Activated CD4-positive, alpha-beta T cell treated with anti-CD3 and anti-CD28 coated beads, Interleukin-2, amount 10 ng/mL, durations not matched to agents 7 days and 5 days (primary cell): ENCODE measurements at regions not wholly inside any gene's neighbourhood (a gene's known extent, or its start where the extent isn't known, plus 50 kb on each side); places are given as distances from the start of the nearest gene placed in this dataset.

Experiments used
- CTCF ChIA-PET: fragments of 350-600 bp; sonication (Branson Sonifier 250); formaldehyde crosslinking; loops from one replicate; lab custom pipeline; 2021; ENCODE audit warnings: antibody characterized with exemption; lab: Charles Lee
- POLR2A ChIA-PET: fragments of 350-600 bp; sonication (Branson Sonifier 250); formaldehyde crosslinking; loops from one replicate; lab custom pipeline; 2021; ENCODE audit warnings: antibody characterized with exemption; lab: Charles Lee
- DNase-seq: peaks from one replicate; pipeline ENCODE4 v3.0.0-alpha.2; 2020
- H3K27ac Mint-ChIP-seq: one replicate; pipeline ENCODE4 v1.8.0; 2021; ENCODE audit warnings: mild to moderate bottlenecking, moderate library complexity, mixed read lengths
- H3K27me3 Mint-ChIP-seq: one replicate; pipeline ENCODE4 v1.8.0; 2021; ENCODE audit warnings: mixed read lengths
- H3K36me3 Mint-ChIP-seq: one replicate; pipeline ENCODE4 v1.8.0; 2021; ENCODE audit warnings: low read depth, mixed read lengths
- H3K4me1 Mint-ChIP-seq: one replicate; pipeline ENCODE4 v1.8.0; 2021; ENCODE audit warnings: mixed read lengths
- H3K4me3 Mint-ChIP-seq: one replicate; pipeline ENCODE4 v1.8.0; 2021; ENCODE audit warnings: mild to moderate bottlenecking, moderate library complexity, mixed read lengths
- H3K9me3 Mint-ChIP-seq: one replicate; pipeline ENCODE4 v1.8.0; 2021; ENCODE audit warnings: mixed read lengths

- H3K4me1 Mint-ChIP-seq: no peaks in the 10 kb centered on the region
- H3K4me3 Mint-ChIP-seq: no peak overlapping the region
- no peaks in the 10 kb centered on the region for H3K27me3 Mint-ChIP-seq
- no peak overlapping the region for H3K27ac Mint-ChIP-seq
- CTCF ChIA-PET: interaction anchor here (1.3 kb wide), 1 partner anchor 10 kb away, joined by 3 read pairs; no protein-coding TSS in a partner anchor
- POLR2A ChIA-PET: no interaction called here
- DNase-seq: no peak
- no peaks in the 10 kb centered on the region for H3K36me3 Mint-ChIP-seq
- H3K9me3 Mint-ChIP-seq: no peaks in the 10 kb centered on the region
These were observed 83.8 kb downstream of the GATA6 start for GRCh38 chr18:22253156-22253555.
